H1 (cell line): ENCODE measurements at regions not wholly inside any gene's neighbourhood (a gene's known extent, or its start where the extent isn't known, plus 50 kb on each side); places are given as distances from the start of the nearest gene placed in this dataset.

Experiments used
- CTCF ChIP-seq, 3 experiments: IDR thresholded peaks; 1 replicate in 2 of 3; 2 replicates in 1 of 3; pipeline versions ENCODE4 v1.5.1 to v1.6.1; 2011; ENCODE audit warnings: low read length in 3 of 3, mild to moderate bottlenecking in 3 of 3, inconsistent platforms in 2 of 3, low read depth in 1 of 3, moderate library complexity in 1 of 3; ENCODE audit not compliant: insufficient read depth in 1 of 3; ENCODE audit errors: control extremely low read depth in 1 of 3
- E2F6 ChIP-seq: IDR thresholded peaks from 2 replicates; pipeline ENCODE4 v1.6.1; 2012; ENCODE audit warnings: inconsistent platforms
- EP300 ChIP-seq, 2 experiments: IDR thresholded peaks; 1 replicate in 1 of 2; 2 replicates in 1 of 2; pipeline ENCODE4 v1.6.1; 2011 to 2012; ENCODE audit warnings: low read depth in 2 of 2, low read length in 2 of 2, mild to moderate bottlenecking in 2 of 2, borderline replicate concordance in 1 of 2, inconsistent platforms in 1 of 2, moderate library complexity in 1 of 2
- HDAC2 ChIP-seq, 2 experiments: fragments of 300-600 bp in 1 of 2; sonication (generic) in 1 of 2; IDR thresholded peaks; 2 replicates each; pipeline ENCODE4 v1.6.1; 2011 to 2012; ENCODE audit warnings: low read depth in 2 of 2, low read length in 2 of 2, mild to moderate bottlenecking in 2 of 2, moderate library complexity in 2 of 2, borderline replicate concordance in 1 of 2, inconsistent platforms in 1 of 2
- KDM5A ChIP-seq: fragments of 200-600 bp; IDR thresholded peaks from 2 replicates; pipeline ENCODE4 v1.7.1; 2012; ENCODE audit warnings: mild to moderate bottlenecking, low read length, inconsistent platforms, mixed read lengths
- MAX ChIP-seq: IDR thresholded peaks from 2 replicates; pipeline ENCODE4 v1.6.1; 2012; ENCODE audit warnings: inconsistent platforms
- NRF1 ChIP-seq: IDR thresholded peaks from 2 replicates; pipeline ENCODE4 v1.6.1; 2011; ENCODE audit warnings: mild to moderate bottlenecking, low read depth, low read length, improper control_type of control experiment
- PHF8 ChIP-seq: fragments of 200-600 bp; sonication (generic); conservative IDR thresholded peaks from 2 replicates; pipeline ENCODE4 v1.7.1; 2012; ENCODE audit warnings: low read depth, mild to moderate bottlenecking, inconsistent platforms, low read length, moderate library complexity
- POLR2A ChIP-seq, 2 experiments: IDR thresholded peaks; 1 replicate in 1 of 2; 2 replicates in 1 of 2; pipeline ENCODE4 v1.6.1; 2011; ENCODE audit warnings: low read depth in 2 of 2, low read length in 2 of 2, mild to moderate bottlenecking in 2 of 2; ENCODE audit errors: control extremely low read depth in 1 of 2
- POLR2AphosphoS5 ChIP-seq: IDR thresholded peaks from 2 replicates; pipeline ENCODE4 v1.6.1; 2011; ENCODE audit warnings: low read depth, low read length
- RAD21 ChIP-seq, 2 experiments: IDR thresholded peaks in 1 of 2; conservative IDR thresholded peaks in 1 of 2; 2 replicates each; pipeline ENCODE4 v1.6.1; 2011; ENCODE audit warnings: low read depth in 2 of 2, low read length in 2 of 2, improper control_type of control experiment in 1 of 2, inconsistent platforms in 1 of 2, mild to moderate bottlenecking in 1 of 2, moderate library complexity in 1 of 2
- SRF ChIP-seq: IDR thresholded peaks from 2 replicates; pipeline ENCODE4 v1.6.1; 2011; ENCODE audit warnings: mild to moderate bottlenecking, low read depth, low read length, moderate library complexity
- TAF1 ChIP-seq: IDR thresholded peaks from 2 replicates; pipeline ENCODE4 v1.6.1; 2011; ENCODE audit warnings: mild to moderate bottlenecking, low read depth, low read length
- USF2 ChIP-seq: IDR thresholded peaks from 2 replicates; pipeline ENCODE4 v1.6.1; 2011; ENCODE audit warnings: low read length, improper control_type of control experiment

- no peak for TF ChIP-seq USF2
- TF ChIP-seq POLR2A (IDR thresholded peaks at IDR 0.05; ENCODE audit: control extremely low read depth in 1 of 2, low read depth in 2 of 2, low read length in 2 of 2) = no peak
- no peak for TF ChIP-seq KDM5A
- no peak for TF ChIP-seq TAF1
- TF ChIP-seq SRF = no peak
- TF ChIP-seq CTCF (IDR thresholded peaks at IDR 0.05; ENCODE audit: control extremely low read depth in 1 of 3, insufficient read depth in 1 of 3, low read depth in 1 of 3, low read length in 3 of 3) = no peak
- no peak for TF ChIP-seq HDAC2 (IDR thresholded peaks at IDR 0.05; ENCODE audit: borderline replicate concordance in 1 of 2, low read depth in 2 of 2, low read length in 2 of 2)
- TF ChIP-seq EP300 (IDR thresholded peaks at IDR 0.05; ENCODE audit: borderline replicate concordance in 1 of 2, low read depth in 2 of 2, low read length in 2 of 2) = no peak
- no peak for TF ChIP-seq MAX
- TF ChIP-seq PHF8 = no peak
- no peak for TF ChIP-seq E2F6
- no peak for TF ChIP-seq RAD21 (IDR thresholded peaks at IDR 0.05 in 1 of 2, conservative IDR thresholded peaks at IDR 0.05 in 1 of 2; ENCODE audit: low read depth in 2 of 2, low read length in 2 of 2)
- no peak for TF ChIP-seq POLR2AphosphoS5
- TF ChIP-seq NRF1 = no peak
Observed at GRCh38 chr16:5595849-5596248, 498.3 kb upstream of the EEF2KMT start.
